ENCODE measurements at regions not wholly inside any gene's neighbourhood (a gene's known extent, or its start where the extent isn't known, plus 50 kb on each side); places are given as distances from the start of the nearest gene placed in this dataset.

DNA sequence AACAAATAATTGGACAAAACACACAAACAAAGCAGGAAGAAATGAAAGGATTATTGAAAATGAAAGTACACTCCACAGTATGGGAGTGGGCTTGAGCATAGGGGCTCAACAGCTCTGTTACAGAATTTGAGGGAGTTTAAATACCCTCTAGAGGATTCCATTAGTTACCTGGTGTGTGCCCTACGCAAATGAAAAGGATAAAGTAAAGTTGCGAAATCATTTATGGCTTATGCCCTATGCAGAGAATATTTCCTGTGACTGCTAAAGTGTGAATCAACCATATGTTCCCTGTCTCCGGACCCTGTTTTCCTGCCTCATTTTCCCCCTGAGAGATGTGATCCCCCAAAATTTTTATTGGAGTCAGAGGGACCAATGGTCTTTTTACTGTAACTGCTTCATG lies 634.6 kb upstream of the CNTNAP2 start:
- TF ChIP-seq, protein P1, sequence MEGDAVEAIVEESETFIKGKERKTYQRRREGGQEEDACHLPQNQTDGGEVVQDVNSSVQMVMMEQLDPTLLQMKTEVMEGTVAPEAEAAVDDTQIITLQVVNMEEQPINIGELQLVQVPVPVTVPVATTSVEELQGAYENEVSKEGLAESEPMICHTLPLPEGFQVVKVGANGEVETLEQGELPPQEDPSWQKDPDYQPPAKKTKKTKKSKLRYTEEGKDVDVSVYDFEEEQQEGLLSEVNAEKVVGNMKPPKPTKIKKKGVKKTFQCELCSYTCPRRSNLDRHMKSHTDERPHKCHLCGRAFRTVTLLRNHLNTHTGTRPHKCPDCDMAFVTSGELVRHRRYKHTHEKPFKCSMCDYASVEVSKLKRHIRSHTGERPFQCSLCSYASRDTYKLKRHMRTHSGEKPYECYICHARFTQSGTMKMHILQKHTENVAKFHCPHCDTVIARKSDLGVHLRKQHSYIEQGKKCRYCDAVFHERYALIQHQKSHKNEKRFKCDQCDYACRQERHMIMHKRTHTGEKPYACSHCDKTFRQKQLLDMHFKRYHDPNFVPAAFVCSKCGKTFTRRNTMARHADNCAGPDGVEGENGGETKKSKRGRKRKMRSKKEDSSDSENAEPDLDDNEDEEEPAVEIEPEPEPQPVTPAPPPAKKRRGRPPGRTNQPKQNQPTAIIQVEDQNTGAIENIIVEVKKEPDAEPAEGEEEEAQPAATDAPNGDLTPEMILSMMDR (IDR thresholded peaks at IDR 0.05 in 2 of 3, conservative IDR thresholded peaks at IDR 0.05 in 1 of 3; ENCODE audit: borderline replicate concordance in 1 of 3, insufficient read depth in 1 of 3, low read depth in 2 of 3, low read length in 2 of 3): no peak
- TF ChIP-seq, protein P2, sequence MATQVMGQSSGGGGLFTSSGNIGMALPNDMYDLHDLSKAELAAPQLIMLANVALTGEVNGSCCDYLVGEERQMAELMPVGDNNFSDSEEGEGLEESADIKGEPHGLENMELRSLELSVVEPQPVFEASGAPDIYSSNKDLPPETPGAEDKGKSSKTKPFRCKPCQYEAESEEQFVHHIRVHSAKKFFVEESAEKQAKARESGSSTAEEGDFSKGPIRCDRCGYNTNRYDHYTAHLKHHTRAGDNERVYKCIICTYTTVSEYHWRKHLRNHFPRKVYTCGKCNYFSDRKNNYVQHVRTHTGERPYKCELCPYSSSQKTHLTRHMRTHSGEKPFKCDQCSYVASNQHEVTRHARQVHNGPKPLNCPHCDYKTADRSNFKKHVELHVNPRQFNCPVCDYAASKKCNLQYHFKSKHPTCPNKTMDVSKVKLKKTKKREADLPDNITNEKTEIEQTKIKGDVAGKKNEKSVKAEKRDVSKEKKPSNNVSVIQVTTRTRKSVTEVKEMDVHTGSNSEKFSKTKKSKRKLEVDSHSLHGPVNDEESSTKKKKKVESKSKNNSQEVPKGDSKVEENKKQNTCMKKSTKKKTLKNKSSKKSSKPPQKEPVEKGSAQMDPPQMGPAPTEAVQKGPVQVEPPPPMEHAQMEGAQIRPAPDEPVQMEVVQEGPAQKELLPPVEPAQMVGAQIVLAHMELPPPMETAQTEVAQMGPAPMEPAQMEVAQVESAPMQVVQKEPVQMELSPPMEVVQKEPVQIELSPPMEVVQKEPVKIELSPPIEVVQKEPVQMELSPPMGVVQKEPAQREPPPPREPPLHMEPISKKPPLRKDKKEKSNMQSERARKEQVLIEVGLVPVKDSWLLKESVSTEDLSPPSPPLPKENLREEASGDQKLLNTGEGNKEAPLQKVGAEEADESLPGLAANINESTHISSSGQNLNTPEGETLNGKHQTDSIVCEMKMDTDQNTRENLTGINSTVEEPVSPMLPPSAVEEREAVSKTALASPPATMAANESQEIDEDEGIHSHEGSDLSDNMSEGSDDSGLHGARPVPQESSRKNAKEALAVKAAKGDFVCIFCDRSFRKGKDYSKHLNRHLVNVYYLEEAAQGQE (IDR thresholded peaks at IDR 0.05; ENCODE audit: low read depth): no peak
- TF ChIP-seq CEBPB (IDR thresholded peaks at IDR 0.05; ENCODE audit: low read depth): no peak
- TF ChIP-seq EZH2 (IDR thresholded peaks at IDR 0.05): no peak
- TF ChIP-seq RAD21 (IDR thresholded peaks at IDR 0.05; ENCODE audit: low read depth): no peak
- no peak for TF ChIP-seq TCF7L2 (IDR thresholded peaks at IDR 0.05; ENCODE audit: borderline replicate concordance, extremely low read depth, insufficient read depth, insufficient read length)
- no peak for TF ChIP-seq YY1 (IDR thresholded peaks at IDR 0.05; ENCODE audit: extremely low read depth, insufficient replicate concordance, low read depth, low read length)

All from HCT116 (cell line).